Right atrium auricular region (tissue), 2 donors: ENCODE measurements at regions not wholly inside any gene's neighbourhood (a gene's known extent, or its start where the extent isn't known, plus 50 kb on each side); places are given as distances from the start of the nearest gene placed in this dataset.
"Not testable (repeated sequence)": the region's sequence is repeated elsewhere in the genome, so short reads cannot be mapped to it uniquely, and the experiment has no call there.

Experiments used
- DNase-seq: peaks from one replicate; pipeline ENCODE4 v3.0.0-alpha.2; 2019; ENCODE audit warnings: low spot score
- H3K27ac ChIP-seq, 2 donors: fragments of 200-600 bp; sonication (generic); 1 replicate in 1 of 2; 2 replicates in 1 of 2; pipeline ENCODE4 v1.5.1; 2016 to 2019
- H3K27me3 ChIP-seq, 2 donors: fragments of 200-600 bp; sonication (generic); one replicate each; pipeline versions ENCODE4 v1.5.1 to v1.6.0; 2017 to 2019
- H3K36me3 ChIP-seq: fragments of 200-600 bp; sonication (generic); one replicate; pipeline ENCODE4 v1.5.1; 2016
- H3K4me1 ChIP-seq, 2 donors: fragments of 200-600 bp; sonication (generic); one replicate each; pipeline versions ENCODE4 v1.5.1 to v1.6.0; 2017 to 2019
- H3K4me3 ChIP-seq, 2 donors: fragments of 200-600 bp; sonication (generic); 1 replicate in 1 of 2; 2 replicates in 1 of 2; pipeline ENCODE4 v1.5.1; 2017 to 2019; ENCODE audit warnings: mild to moderate bottlenecking in 1 of 2, moderate library complexity in 1 of 2
- H3K9me3 ChIP-seq, 2 donors: fragments of 200-600 bp; sonication (generic); one replicate each; pipeline ENCODE4 v1.5.1; 2019
- CTCF ChIP-seq, 2 donors: fragments of 200-600 bp; sonication (generic); IDR thresholded peaks; one replicate each; pipeline ENCODE4 v1.5.1; 2019; ENCODE audit warnings: antibody characterized with exemption in 2 of 2

GRCh38 chr13:112174476-112175110 lies 107.6 kb downstream of the SOX1 start:
- Histone ChIP-seq H3K27me3 (no peaks in the 10 kb centered on the region), H3K36me3 (no peaks in the 10 kb centered on the region), H3K4me1 (peaks cover 0 to 9% of the 10 kb centered on the region in 2 donors), H3K4me3 (no peak overlapping the region), H3K27ac (no peak overlapping the region), H3K9me3 (peaks cover 0 to 7% of the 10 kb centered on the region in 2 donors)
- DNase-seq, result no peak
- TF ChIP-seq CTCF (IDR thresholded peaks at IDR 0.05), result no peak

- H3K27me3 ChIP-seq, result no peaks in the 10 kb centered on the region
- no peak overlapping the region for H3K4me3 ChIP-seq
- no peak for DNase-seq
- no peaks in the 10 kb centered on the region for H3K36me3 ChIP-seq
- H3K9me3 ChIP-seq, result peaks cover 0 to 7% of the 10 kb centered on the region in 2 donors
- H3K4me1 ChIP-seq, result peaks cover 0 to 9% of the 10 kb centered on the region in 2 donors
- TF ChIP-seq CTCF (IDR thresholded peaks at IDR 0.05), result no peak
- no peak overlapping the region for H3K27ac ChIP-seq
These were observed 108.5 kb downstream of the SOX1 start for GRCh38 chr13:112175162-112176075.

- H3K27me3 ChIP-seq, H3K36me3 ChIP-seq, DNase-seq, H3K4me1 ChIP-seq, H3K9me3 ChIP-seq, H3K27ac ChIP-seq, H3K4me3 ChIP-seq: not testable (repeated sequence)
These were observed 109.5 kb downstream of the SOX1 start for GRCh38 chr13:112176141-112177119.

GRCh38 chr13:112177450-112178288 lies 110.7 kb downstream of the SOX1 start:
- Histone ChIP-seq H3K27ac (no peak overlapping the region), H3K27me3 (no peaks in the 10 kb centered on the region), H3K4me1 (peaks cover 0 to 9% of the 10 kb centered on the region in 2 donors), H3K4me3 (no peak overlapping the region), H3K36me3 (no peaks in the 10 kb centered on the region), H3K9me3 (peaks cover 0 to 7% of the 10 kb centered on the region in 2 donors)
- no peak for DNase-seq
- TF ChIP-seq CTCF (IDR thresholded peaks at IDR 0.05), result no peak

GRCh38 chr13:112178769-112179168 lies 111.8 kb downstream of the SOX1 start:
- no peak for DNase-seq
- no peak for TF ChIP-seq CTCF (IDR thresholded peaks at IDR 0.05)
- no peaks in the 10 kb centered on the region for H3K27me3 ChIP-seq

More at GRCh38 chr13:112178769-112179168, 111.8 kb downstream of the SOX1 start:
- Histone ChIP-seq H3K27ac (no peak overlapping the region), H3K9me3 (peaks cover 0 to 7% of the 10 kb centered on the region in 2 donors), H3K4me1 (peaks cover 0 to 9% of the 10 kb centered on the region in 2 donors), H3K36me3 (no peaks in the 10 kb centered on the region), H3K4me3 (no peak overlapping the region)
